Naive B cell (primary cell): ENCODE measurements at regions not wholly inside any gene's neighbourhood (a gene's known extent, or its start where the extent isn't known, plus 50 kb on each side); places are given as distances from the start of the nearest gene placed in this dataset.

Source experiments
- ATAC-seq, 2 donors: fragments of 150-1000 bp; cut with Tn5 transposase; 2 replicates each; pipeline ENCODE4 v1.10.0; 2021; ENCODE audit warnings: low read depth in 2 of 2, mild to moderate bottlenecking in 2 of 2, moderate library complexity in 2 of 2
- DNase-seq: peaks from one replicate; pipeline ENCODE4 v3.0.0; 2022
- H3K27ac Mint-ChIP-seq, 6 donors: one replicate each; pipeline ENCODE4 v1.8.0; 2020 to 2022; ENCODE audit warnings: mild to moderate bottlenecking in 6 of 6, mixed read lengths in 6 of 6, moderate library complexity in 5 of 6, inconsistent platforms in 2 of 6
- H3K27me3 Mint-ChIP-seq, 3 donors: one replicate each; pipeline ENCODE4 v1.8.0; 2021 to 2022; ENCODE audit warnings: mixed read lengths in 3 of 3, mild to moderate bottlenecking in 1 of 3
- H3K36me3 Mint-ChIP-seq, 2 donors: one replicate each; pipeline ENCODE4 v1.8.0; 2020 to 2022; ENCODE audit warnings: mixed read lengths in 2 of 2, inconsistent platforms in 1 of 2, mild to moderate bottlenecking in 1 of 2
- H3K4me1 Mint-ChIP-seq, 3 donors: one replicate each; pipeline ENCODE4 v1.8.0; 2020 to 2022; ENCODE audit warnings: mixed read lengths in 3 of 3, inconsistent platforms in 1 of 3, mild to moderate bottlenecking in 1 of 3, moderate library complexity in 1 of 3
- H3K4me3 Mint-ChIP-seq, 8 donors: one replicate each; pipeline ENCODE4 v1.8.0; 2020 to 2022; ENCODE audit warnings: mild to moderate bottlenecking in 8 of 8, mixed read lengths in 8 of 8, moderate library complexity in 8 of 8, inconsistent platforms in 2 of 8
- H3K9me3 Mint-ChIP-seq, 7 donors: one replicate each; pipeline ENCODE4 v1.8.0; 2020 to 2022; ENCODE audit warnings: mixed read lengths in 7 of 7, mild to moderate bottlenecking in 5 of 7, inconsistent platforms in 2 of 7, moderate library complexity in 1 of 7

DNA sequence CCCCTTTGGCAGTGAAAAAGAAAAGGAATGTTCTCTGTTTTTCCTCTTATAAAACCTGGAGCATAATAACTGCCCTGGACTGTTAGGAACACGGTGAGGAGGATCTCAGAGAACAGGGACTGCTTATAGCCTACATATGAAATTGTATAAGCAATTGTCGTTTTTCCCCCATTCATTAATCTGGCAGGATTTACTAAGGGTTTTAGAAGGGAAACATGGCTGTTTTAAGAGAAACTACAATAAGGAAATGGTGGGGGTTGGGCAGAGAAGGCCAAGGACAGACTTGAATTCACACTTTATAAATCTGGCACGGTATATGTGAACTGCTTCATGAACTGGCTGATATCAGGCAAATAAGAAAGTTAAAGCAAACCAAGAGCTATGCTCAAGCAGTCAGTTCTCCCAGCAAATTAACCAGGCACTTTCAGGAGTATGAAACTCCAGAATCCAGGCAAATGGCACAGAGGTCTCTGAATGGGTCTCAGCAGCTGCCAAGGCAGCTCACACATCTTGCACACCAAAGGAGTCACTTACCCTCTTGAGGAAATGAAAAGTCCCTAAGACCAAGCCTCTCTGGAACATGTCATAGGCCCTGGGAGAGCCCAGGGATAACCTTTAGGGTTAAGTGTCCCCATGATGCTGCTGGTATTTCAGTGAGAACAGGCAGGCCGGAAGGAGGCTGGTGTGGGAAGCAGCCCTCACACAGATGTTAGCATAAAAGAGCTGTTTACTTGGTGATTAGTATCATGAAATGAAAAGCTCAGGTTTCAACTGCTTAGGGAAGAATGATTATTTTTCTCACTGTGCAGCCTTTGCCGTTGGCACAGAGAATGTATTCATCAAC, 260.5 kb upstream of the MARCKS start:
- H3K27ac Mint-ChIP-seq: peak overlapping the region in 2 of 6 donors; percentile 2 to 17
- peaks cover 0 to 7% of the 10 kb centered on the region in 2 donors for H3K36me3 Mint-ChIP-seq
- peaks cover 15 to 25% (median 16%) of the 10 kb centered on the region in 3 donors for H3K4me1 Mint-ChIP-seq
- H3K9me3 Mint-ChIP-seq: peaks cover 2 to 12% (median 7%) of the 10 kb centered on the region in 7 donors
- DNase-seq (no peak), ATAC-seq (no peak)
- H3K4me3 Mint-ChIP-seq: no peak overlapping the region
- H3K27me3 Mint-ChIP-seq: no peaks in the 10 kb centered on the region

DNA sequence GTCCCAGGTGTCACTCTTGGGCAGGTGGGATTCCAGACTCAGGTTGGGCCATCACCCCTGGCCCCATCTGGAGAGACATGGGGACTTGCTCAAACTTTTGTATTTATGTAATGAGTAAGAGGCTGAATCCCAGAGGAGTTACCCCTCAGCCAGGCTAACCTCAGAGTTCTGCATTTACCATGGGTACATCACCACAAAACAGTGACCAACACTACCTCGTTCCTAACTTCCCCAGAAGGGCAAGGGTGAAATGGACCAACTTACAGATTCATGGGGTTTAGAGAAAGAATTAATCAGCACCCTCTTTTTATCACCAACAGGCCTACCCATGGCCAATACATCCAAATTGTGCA, 259.9 kb upstream of the MARCKS start:
- H3K36me3 Mint-ChIP-seq: peaks cover 0 to 7% of the 10 kb centered on the region in 2 donors
- no peaks in the 10 kb centered on the region for H3K27me3 Mint-ChIP-seq
- peaks cover 9 to 20% (median 10%) of the 10 kb centered on the region in 3 donors for H3K4me1 Mint-ChIP-seq
- no peak for DNase-seq
- no peak overlapping the region for H3K27ac Mint-ChIP-seq
- no peak overlapping the region for H3K4me3 Mint-ChIP-seq
- no peak for ATAC-seq
- peaks cover 2 to 12% (median 7%) of the 10 kb centered on the region in 7 donors for H3K9me3 Mint-ChIP-seq

DNA sequence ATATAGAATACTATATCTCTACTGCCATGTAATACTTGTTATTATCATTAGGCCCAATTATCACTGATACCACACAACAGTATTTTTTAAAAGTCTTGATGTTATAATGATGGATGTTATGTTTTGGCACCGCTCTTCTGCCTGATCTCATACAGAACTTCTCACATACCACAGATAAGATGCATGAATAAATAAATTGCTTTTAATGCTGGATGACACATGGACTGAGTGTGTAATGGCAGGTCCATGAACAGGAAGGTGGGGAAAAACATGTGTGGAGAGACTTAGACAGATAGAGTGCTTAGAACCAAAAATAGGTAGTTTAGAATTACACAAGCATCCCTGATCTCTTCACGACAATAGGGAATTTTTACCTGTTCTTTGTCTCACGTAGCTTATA, 258.4 kb upstream of the MARCKS start:
- ATAC-seq: no peak
- H3K4me1 Mint-ChIP-seq: peaks cover 9 to 20% (median 10%) of the 10 kb centered on the region in 3 donors

DNA sequence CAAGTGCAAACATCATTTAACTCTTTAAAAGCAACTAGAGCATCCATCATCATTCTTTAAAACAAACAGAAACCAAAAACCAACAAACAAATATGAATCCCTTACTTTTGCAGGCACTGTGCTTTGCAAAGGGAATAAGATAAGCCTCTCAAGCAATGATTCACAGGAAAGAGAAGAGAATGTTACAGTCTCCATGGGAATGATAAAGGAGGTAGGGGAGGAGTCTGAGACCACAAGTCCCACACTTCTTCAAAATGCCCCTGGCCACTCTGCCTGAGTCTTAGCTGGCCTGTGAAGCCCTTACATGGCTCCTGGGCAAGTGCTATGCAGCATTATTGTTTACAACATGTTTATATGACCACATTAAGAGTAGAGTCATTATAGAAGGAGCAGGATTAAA, 257.7 kb upstream of the MARCKS start:
- H3K27ac Mint-ChIP-seq: peak overlapping the region in 1 of 6 donors; percentile 43
- peaks cover 0 to 7% of the 10 kb centered on the region in 2 donors for H3K36me3 Mint-ChIP-seq
- ATAC-seq (no peak), DNase-seq (no peak)
- peaks cover 2 to 8% (median 7%) of the 10 kb centered on the region in 7 donors for H3K9me3 Mint-ChIP-seq
- H3K4me3 Mint-ChIP-seq: no peak overlapping the region
- no peaks in the 10 kb centered on the region for H3K27me3 Mint-ChIP-seq
- H3K4me1 Mint-ChIP-seq: peaks cover 8 to 20% (median 10%) of the 10 kb centered on the region in 3 donors

More for the DNA sequence above, 258.4 kb upstream of the MARCKS start:
- Mint-ChIP-seq H3K27ac (no peak overlapping the region), H3K4me3 (no peak overlapping the region), H3K27me3 (no peaks in the 10 kb centered on the region), H3K36me3 (peaks cover 0 to 7% of the 10 kb centered on the region in 2 donors), H3K9me3 (peaks cover 2 to 8% (median 7%) of the 10 kb centered on the region in 7 donors)
- no peak for DNase-seq

DNA sequence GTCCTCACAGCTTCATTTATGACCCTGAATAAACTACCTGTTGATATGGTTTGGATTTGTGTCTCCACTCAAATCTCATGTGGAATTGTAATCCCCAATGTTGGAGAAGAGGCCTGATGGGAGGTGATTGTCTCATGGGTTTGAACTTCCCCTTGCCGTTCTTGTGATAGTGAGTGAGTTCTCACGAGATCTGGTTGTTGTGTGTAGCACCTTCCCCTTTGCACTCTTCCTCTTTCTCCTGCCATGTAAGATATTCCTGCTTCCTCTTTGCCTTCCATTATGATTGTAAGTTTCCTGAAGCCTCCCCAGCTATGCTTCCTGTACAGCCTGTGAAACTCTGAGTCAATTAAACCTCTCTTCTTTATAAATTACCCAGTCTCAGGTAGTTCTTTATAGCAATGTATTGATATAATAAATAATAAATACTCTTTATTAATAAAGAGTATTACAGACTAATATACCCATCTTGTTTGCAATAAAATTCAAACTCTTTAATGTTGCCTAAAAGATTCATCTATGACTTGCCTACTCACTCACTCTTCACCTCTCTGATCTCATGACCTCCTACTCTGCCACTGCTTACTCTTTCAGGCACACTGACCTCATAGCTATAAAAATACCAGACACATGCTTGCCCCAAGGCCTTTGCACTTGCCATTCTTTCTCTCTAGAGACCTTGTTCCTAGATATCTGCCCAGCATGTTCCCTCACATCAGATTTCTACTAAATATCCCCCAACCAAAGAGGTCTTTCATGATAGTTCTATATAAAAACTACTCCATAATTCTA, 256.4 kb upstream of the MARCKS start:
- peaks cover 4 to 16% (median 7%) of the 10 kb centered on the region in 3 donors for H3K4me1 Mint-ChIP-seq
- ATAC-seq (peak in 1 of 2 donors; percentile 56), DNase-seq (no peak)
- peak overlapping the region in 1 of 8 donors; percentile 41 for H3K4me3 Mint-ChIP-seq
- peaks cover 0 to 7% of the 10 kb centered on the region in 2 donors for H3K36me3 Mint-ChIP-seq
- H3K9me3 Mint-ChIP-seq: peaks cover 2 to 8% (median 7%) of the 10 kb centered on the region in 7 donors
- peak overlapping the region in 1 of 6 donors; percentile 23 for H3K27ac Mint-ChIP-seq
- peaks cover 0 to 3% (median 0%) of the 10 kb centered on the region in 3 donors for H3K27me3 Mint-ChIP-seq

DNA sequence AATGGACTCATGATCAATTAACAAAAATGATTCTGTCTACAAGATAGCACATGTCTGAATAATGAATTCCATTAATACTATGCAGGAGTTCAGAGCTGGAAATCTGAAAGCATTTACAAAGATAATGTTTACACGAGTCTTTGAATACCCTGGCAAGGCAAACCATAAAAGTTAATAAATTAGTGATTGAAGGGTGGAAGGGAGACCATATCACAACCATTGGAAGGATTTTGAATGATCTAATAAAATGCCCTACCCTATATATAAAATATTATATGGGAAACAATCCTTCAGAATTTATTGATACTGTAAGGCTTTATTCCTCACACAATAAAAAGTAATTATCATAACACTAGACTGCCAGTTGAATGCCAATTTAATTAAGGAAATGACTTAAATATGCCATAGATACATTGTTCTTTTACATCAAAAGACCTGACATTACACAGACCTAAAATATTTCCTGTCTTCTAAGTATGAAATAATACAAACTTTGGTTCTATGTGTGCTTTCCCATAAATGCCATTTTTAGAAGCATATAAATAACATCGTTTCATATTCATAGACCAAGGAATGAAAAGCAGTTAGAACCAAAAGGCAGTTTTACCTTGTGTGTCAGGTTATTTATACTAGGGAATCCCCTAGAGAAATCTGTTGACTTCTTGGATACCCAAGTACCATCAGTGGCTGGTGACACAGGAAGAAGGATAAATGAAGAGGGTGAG, 249.2 kb upstream of the MARCKS start:
- ATAC-seq: no peak
- peaks cover 0 to 2% (median 0%) of the 10 kb centered on the region in 3 donors for H3K4me1 Mint-ChIP-seq
- peaks cover 0 to 6% (median 0%) of the 10 kb centered on the region in 3 donors for H3K27me3 Mint-ChIP-seq
- peaks cover 0 to 2% (median 0%) of the 10 kb centered on the region in 7 donors for H3K9me3 Mint-ChIP-seq
- H3K36me3 Mint-ChIP-seq: no peaks in the 10 kb centered on the region
- no peak overlapping the region for H3K4me3 Mint-ChIP-seq
- H3K27ac Mint-ChIP-seq: no peak overlapping the region
- DNase-seq: no peak

DNA sequence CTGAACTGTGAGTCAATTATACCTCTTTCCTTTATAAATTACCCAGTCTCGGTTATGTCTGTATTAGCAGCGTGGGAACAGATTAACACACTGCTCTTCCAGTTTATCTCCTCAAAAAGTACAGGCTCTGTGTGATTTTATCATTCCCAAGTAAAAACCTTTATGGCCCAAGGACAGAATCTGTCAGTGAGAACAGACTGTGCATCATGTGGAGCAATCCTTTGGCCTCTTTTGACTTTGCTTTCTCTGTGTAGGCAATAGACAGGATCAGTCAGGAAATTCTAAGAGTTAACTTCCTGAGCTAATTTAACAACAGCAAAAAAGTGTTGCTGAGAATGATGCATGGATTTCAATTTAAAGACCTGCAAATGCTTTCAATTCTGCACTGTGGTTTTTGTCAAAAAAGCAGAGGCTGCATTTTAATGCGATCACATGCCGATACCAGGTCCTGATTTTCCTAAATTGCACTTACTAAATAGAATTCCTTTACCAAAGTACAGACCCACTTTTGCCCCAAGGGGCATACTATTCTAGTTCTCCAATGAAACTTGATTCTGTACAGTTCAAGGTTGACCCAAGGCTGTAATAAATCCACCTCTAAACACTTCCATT, 246.7 kb upstream of the MARCKS start:
- Mint-ChIP-seq H3K4me1 (peaks cover 0 to 4% (median 2%) of the 10 kb centered on the region in 3 donors), H3K4me3 (no peak overlapping the region), H3K27ac (no peak overlapping the region), H3K27me3 (peaks cover 0 to 7% (median 0%) of the 10 kb centered on the region in 3 donors), H3K36me3 (no peaks in the 10 kb centered on the region), H3K9me3 (no peaks in the 10 kb centered on the region)
- DNase-seq (no peak), ATAC-seq (no peak)

DNA sequence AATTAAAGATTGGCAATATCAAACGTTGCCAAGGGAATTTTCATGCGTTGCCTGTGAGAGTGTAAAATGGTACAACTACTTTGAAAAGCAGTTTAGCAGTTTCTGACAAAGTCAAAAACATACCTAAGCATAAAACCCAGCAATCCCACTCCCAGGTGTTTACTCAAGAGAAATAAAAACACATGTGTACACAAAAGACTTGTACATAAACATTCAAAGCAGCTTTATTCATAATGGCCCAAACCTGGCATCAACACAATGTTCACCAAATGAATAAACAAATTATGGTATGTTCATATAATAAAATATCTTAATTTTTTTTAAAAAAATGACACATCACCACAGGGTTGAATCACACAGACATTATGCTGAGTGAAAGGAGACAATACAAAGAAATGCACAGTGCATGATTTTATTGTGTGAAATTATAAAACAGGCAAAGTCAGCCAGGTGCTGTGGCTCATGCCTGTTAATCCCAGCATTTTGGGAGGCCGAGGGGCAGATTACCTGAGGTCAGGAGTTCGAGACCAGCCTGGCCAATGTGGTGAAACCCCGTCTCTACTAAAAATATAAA, 240.4 kb upstream of the MARCKS start:
- Mint-ChIP-seq H3K4me1 (peaks cover 0 to 8% (median 2%) of the 10 kb centered on the region in 3 donors), H3K27me3 (peaks cover 0 to 7% (median 0%) of the 10 kb centered on the region in 3 donors), H3K4me3 (no peak overlapping the region), H3K9me3 (no peaks in the 10 kb centered on the region), H3K27ac (peak overlapping the region in 1 of 6 donors; percentile 30), H3K36me3 (no peaks in the 10 kb centered on the region)
- ATAC-seq: no peak
- DNase-seq: no peak

DNA sequence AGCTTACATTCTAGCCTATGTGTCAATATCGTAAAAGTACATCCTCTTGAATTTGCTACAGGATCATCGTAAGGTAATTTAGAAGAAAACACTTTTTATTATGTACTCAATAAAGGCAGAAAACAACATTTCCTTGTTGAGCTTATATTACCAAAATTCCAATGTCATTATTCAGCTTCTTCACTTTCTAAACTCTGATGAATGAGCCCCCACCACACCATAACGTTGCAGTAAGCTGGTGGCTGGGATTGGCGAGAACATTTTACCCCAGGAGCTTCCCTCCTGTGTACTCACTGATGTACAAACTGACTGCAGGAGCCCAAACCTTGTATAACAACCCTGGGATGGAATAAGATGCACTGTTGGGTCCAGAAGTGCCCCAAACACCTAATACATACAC, 238.1 kb upstream of the MARCKS start:
- peaks cover 0 to under 1% (median 0%) of the 10 kb centered on the region in 3 donors for H3K27me3 Mint-ChIP-seq
- H3K9me3 Mint-ChIP-seq: no peaks in the 10 kb centered on the region
- H3K4me3 Mint-ChIP-seq: no peak overlapping the region
- DNase-seq: no peak
- H3K4me1 Mint-ChIP-seq: peaks cover 5 to 17% (median 7%) of the 10 kb centered on the region in 3 donors
- no peaks in the 10 kb centered on the region for H3K36me3 Mint-ChIP-seq
- ATAC-seq: no peak
- H3K27ac Mint-ChIP-seq: no peak overlapping the region

DNA sequence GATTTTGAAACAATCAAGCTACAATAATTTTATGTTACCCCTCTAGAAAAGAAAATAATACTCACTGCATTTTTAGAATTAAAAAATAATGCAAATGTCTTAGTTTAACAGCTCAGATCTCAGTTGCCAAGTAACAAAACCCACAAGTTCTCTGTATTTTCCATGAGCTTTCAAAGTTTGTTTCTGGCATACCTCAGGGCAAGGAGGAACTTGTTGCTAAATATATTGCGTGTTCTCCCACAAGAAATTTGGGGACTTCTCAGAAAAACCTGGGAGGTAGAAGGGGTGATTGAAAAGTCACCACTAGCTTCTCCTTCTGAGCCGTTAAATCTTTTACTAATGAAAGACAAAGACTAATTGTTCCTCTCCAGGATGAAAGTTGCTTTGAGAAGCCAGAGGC, 236.8 kb upstream of the MARCKS start:
- no peaks in the 10 kb centered on the region for H3K36me3 Mint-ChIP-seq
- H3K27ac Mint-ChIP-seq: no peak overlapping the region
- ATAC-seq (no peak), DNase-seq (no peak)
- peaks cover 5 to 15% (median 7%) of the 10 kb centered on the region in 3 donors for H3K4me1 Mint-ChIP-seq
- H3K9me3 Mint-ChIP-seq: no peaks in the 10 kb centered on the region
- no peak overlapping the region for H3K4me3 Mint-ChIP-seq
- H3K27me3 Mint-ChIP-seq: no peaks in the 10 kb centered on the region

DNA sequence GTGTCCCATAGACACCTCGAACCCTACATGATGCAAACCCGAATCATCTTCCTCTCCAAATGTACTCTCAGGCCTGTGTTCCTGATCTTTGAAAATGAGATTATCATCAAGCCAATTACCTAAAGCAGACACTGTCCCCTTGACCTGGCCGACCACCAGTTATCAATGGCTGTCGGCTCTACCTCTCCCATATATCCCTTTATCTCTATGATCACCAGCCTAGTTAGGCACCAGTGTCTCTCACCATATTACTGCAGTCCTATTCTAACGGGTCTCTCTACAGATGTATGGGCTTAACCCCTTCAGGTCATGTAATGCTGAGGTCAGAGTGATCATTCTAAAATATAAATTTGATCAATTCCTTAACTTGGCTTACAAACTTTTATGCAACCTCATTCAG, 234.9 kb upstream of the MARCKS start:
- H3K27me3 Mint-ChIP-seq: no peaks in the 10 kb centered on the region
- no peaks in the 10 kb centered on the region for H3K36me3 Mint-ChIP-seq
- no peaks in the 10 kb centered on the region for H3K9me3 Mint-ChIP-seq
- H3K4me1 Mint-ChIP-seq: peaks cover 15 to 25% (median 18%) of the 10 kb centered on the region in 3 donors
- DNase-seq (no peak), ATAC-seq (no peak)
- no peak overlapping the region for H3K27ac Mint-ChIP-seq
- no peak overlapping the region for H3K4me3 Mint-ChIP-seq

DNA sequence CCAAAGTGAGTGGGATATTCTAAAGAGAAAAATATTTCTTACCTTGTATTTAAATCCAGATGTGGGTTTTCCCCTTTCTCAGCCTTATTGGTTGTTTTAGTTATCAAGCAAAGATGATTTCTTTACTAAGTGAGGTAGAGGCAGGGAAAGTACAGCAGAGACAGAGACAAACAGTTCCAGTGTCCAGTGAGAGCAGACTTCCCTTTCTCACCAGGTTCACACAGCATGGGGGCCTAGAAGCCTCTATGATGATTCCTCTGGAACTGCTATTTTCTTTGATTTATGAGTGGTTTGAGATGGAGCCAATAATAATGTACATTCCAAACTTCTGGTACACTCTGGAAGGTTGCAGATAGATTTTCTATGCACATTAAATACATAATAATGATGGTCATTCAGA, 234.0 kb upstream of the MARCKS start:
- ATAC-seq (peak; percentile 57 to 72), DNase-seq (no peak)
- Mint-ChIP-seq H3K4me1 (peaks cover 24 to 32% (median 26%) of the 10 kb centered on the region in 3 donors), H3K4me3 (no peak overlapping the region), H3K36me3 (no peaks in the 10 kb centered on the region), H3K27me3 (no peaks in the 10 kb centered on the region), H3K27ac (peak overlapping the region in 1 of 6 donors; percentile 5), H3K9me3 (no peaks in the 10 kb centered on the region)
